OCI-LY1 (cell line): ENCODE measurements at regions not wholly inside any gene's neighbourhood (a gene's known extent, or its start where the extent isn't known, plus 50 kb on each side); places are given as distances from the start of the nearest gene placed in this dataset.

Source experiments
- EZH2 ChIP-seq: fragments of 200-600 bp; sonication (generic), shearing (Covaris generic); IDR thresholded peaks from 2 replicates; pipeline ENCODE4 v1.8.0; 2017; ENCODE audit warnings: borderline replicate concordance, mixed run types, mild to moderate bottlenecking, antibody characterized with exemption, low read length, moderate library complexity, mixed read lengths
- TF ChIP-seq, protein P1 (sequence below): fragments of 200-600 bp; sonication (generic), shearing (Covaris generic); IDR thresholded peaks from 2 replicates; pipeline ENCODE4 v1.5.1; 2017; ENCODE audit warnings: mild to moderate bottlenecking, antibody characterized with exemption, low read length, moderate library complexity, mixed read lengths

DNA sequence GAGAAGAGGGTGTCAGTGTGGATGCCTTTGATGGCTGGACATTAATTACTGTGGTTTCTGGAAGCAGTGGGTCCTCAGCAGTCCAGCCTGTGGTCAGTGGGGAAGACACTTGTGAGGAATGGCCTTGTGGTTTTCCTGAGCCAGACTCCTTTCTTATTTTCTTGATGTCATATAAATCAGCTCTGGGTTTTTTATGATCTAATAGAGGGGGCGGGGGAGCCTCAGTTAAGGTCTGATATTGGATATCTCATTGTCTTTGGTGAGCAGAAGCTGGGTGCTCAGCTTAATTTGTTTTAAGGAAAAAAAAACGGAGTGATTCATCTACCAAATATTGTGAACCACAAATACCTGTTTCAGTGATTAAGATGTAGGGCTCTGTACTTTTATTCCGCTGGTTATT lies 62.1 kb downstream of the OTOR start:
- TF ChIP-seq, protein P1, sequence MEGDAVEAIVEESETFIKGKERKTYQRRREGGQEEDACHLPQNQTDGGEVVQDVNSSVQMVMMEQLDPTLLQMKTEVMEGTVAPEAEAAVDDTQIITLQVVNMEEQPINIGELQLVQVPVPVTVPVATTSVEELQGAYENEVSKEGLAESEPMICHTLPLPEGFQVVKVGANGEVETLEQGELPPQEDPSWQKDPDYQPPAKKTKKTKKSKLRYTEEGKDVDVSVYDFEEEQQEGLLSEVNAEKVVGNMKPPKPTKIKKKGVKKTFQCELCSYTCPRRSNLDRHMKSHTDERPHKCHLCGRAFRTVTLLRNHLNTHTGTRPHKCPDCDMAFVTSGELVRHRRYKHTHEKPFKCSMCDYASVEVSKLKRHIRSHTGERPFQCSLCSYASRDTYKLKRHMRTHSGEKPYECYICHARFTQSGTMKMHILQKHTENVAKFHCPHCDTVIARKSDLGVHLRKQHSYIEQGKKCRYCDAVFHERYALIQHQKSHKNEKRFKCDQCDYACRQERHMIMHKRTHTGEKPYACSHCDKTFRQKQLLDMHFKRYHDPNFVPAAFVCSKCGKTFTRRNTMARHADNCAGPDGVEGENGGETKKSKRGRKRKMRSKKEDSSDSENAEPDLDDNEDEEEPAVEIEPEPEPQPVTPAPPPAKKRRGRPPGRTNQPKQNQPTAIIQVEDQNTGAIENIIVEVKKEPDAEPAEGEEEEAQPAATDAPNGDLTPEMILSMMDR = no peak
- no peak for TF ChIP-seq EZH2
